NCI-H446 (cell line): ENCODE measurements at regions not wholly inside any gene's neighbourhood (a gene's known extent, or its start where the extent isn't known, plus 50 kb on each side); places are given as distances from the start of the nearest gene placed in this dataset.
"Not testable (repeated sequence)": the region's sequence is repeated elsewhere in the genome, so short reads cannot be mapped to it uniquely, and the experiment has no call there.

Source experiments
- DNase-seq, 2 experiments: peaks; one replicate each; lab custom pipeline; 2025; lab: John Stamatoyannopoulos, UW

GRCh38 chr2:147182260-147182659, 662.6 kb upstream of the ACVR2A start:
- no peak for DNase-seq

- DNase-seq, result no peak
These were observed 663.3 kb upstream of the ACVR2A start for GRCh38 chr2:147181351-147182029.

GRCh38 chr2:147177071-147177857, 667.6 kb upstream of the ACVR2A start:
- no peak for DNase-seq

GRCh38 chr2:147174824-147175254, 670.0 kb upstream of the ACVR2A start:
- DNase-seq, result no peak

GRCh38 chr2:147173798-147174197, 671.0 kb upstream of the ACVR2A start:
- DNase-seq, result no peak

GRCh38 chr2:147173189-147173581, 671.6 kb upstream of the ACVR2A start:
- DNase-seq, result no peak

- DNase-seq, result no peak
These were observed 672.2 kb upstream of the ACVR2A start for GRCh38 chr2:147172493-147173188.

GRCh38 chr2:147171941-147172340, 672.9 kb upstream of the ACVR2A start:
- no peak for DNase-seq

GRCh38 chr2:147170932-147171331, 673.9 kb upstream of the ACVR2A start:
- DNase-seq, result no peak

- no peak for DNase-seq
These were observed 679.0 kb upstream of the ACVR2A start for GRCh38 chr2:147165697-147166382.

GRCh38 chr2:147164563-147164962, 680.3 kb upstream of the ACVR2A start:
- no peak for DNase-seq

GRCh38 chr2:147161746-147162145, 683.1 kb upstream of the ACVR2A start:
- no peak for DNase-seq

- no peak for DNase-seq
These were observed 687.9 kb upstream of the ACVR2A start for GRCh38 chr2:147156970-147157369.

- DNase-seq, result no peak
These were observed 694.6 kb upstream of the ACVR2A start for GRCh38 chr2:147150241-147150635.

- no peak for DNase-seq
These were observed 695.1 kb upstream of the ACVR2A start for GRCh38 chr2:147149575-147150240.

- no peak for DNase-seq
These were observed 697.0 kb upstream of the ACVR2A start for GRCh38 chr2:147147802-147148201.

- no peak for DNase-seq
These were observed 702.9 kb upstream of the ACVR2A start for GRCh38 chr2:147141930-147142329.

GRCh38 chr2:147139732-147140131, 705.1 kb upstream of the ACVR2A start:
- not testable (repeated sequence) for DNase-seq

GRCh38 chr2:147137711-147138110, 707.1 kb upstream of the ACVR2A start:
- DNase-seq, result no peak

- peak; percentile 25 to 60 for DNase-seq
These were observed 709.5 kb upstream of the ACVR2A start for GRCh38 chr2:147135376-147135775.

- DNase-seq, result no peak
These were observed 711.4 kb upstream of the ACVR2A start for GRCh38 chr2:147133286-147133908.
